Stimulated activated CD4-positive, alpha-beta T cell treated with anti-CD3 and anti-CD28 coated beads, Interleukin-12 subunit alpha, Interleukin-12 subunit beta, amount 100 ng/mL, for 24 hours (primary cell): ENCODE measurements at regions not wholly inside any gene's neighbourhood (a gene's known extent, or its start where the extent isn't known, plus 50 kb on each side); places are given as distances from the start of the nearest gene placed in this dataset.

Experiments
- DNase-seq, 2 experiments: peaks; one replicate each; pipeline ENCODE4 v3.0.0-alpha.2; 2020; ENCODE audit warnings: low read depth in 2 of 2

DNA sequence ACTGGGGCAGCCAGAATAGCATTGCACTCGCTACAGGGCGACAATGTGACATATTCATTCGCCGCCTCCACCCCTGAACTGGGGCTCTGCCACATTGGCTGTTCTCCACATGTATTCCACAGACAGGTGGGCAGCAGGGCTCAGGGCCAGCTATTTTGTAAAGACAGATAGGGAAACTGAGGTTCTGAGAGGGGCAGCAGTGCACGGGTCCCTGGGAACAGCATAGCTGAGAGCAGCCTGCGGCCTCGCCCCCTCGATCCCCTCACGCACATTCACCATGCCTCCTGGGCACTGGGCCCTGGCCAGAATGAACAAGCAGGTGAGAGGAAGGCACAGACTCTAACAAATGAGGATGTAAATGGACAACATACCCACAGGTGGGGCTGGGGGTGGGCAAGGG, 75.0 kb upstream of the SPATA12 start:
- no peak for DNase-seq

DNA sequence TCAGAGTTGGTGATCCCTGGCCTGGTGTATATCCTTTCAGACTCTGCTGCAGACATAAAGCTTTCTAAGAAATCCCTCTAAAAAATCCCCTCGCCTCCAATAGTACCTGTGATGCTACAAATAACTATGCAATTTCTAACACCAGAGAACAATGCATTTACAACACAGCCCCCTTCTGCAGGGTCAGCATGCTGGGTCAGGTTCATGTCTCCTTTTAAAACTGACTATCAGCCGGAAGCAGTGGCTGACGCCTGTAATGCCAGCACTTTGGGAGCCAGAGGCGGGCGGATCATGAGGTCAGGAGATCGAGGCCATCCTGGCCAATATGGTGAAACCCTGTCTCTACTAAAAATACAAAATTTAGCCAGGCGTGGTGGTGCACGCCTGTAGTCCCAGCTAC, 77.0 kb upstream of the SPATA12 start:
- no peak for DNase-seq

DNA sequence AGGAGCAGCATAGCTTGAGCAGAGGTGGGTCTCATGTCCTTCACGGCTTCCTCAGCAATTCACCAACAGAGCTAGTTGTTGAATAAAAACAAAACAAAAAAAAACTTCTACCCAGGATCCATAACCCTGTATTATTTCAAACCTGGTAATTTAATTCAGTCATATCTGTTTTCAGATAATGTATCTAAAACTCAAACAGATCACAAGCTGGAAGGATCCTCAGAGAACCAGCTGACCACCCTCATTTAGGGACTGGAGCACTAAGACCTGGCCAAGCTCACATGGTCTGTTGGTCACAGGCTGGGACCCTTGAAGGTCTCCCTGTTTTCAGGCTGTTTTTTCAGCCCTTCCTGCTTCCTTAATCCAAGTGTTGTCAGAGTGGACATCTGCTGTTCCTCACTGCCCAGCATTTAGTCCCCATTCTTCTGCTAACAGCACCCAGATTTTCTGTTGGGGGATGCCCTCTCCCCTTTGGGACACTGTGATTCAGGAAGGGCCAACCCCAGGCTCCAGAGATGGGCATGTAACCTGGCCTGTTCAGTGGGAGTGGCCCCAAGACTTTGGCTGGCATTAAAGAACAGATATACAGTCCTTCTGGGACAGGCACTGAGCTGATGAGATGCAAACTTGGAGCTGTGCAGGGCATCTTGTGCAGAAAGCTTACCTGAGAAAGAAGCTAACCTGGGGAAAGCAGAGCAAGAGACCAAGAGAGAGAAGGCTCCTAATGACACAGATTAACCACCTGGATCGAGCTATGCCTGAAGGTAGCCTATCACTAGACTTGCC, 78.8 kb upstream of the SPATA12 start:
- no peak for DNase-seq

DNA sequence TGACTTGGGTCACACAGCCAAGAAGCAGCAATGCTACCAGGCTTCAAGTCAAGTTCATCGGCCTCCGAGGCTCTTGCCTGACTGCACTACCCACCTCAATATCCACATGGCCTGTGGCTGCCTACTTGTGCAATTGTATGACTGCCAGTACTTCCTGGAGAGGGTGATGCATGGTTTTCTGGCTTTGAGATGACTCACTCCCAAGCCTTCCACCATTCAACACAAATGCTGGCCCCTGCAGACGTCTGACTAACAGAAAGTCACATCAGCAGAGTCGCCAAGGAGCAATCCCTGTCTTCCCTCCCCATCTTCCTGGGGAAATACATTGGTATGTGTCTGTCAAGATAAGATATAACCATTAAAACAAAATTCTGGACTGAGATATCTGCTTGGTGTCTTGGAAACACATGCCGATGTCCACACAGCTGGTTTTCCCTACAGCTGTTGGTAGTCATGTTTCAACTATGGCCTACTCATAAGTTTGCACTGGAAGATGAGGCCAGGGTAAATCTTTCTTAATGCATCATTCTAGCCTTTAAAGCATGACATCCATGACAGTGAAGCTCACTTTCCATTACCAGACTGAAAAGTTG, 79.6 kb upstream of the SPATA12 start:
- peak; percentile 22 to 47 for DNase-seq

DNA sequence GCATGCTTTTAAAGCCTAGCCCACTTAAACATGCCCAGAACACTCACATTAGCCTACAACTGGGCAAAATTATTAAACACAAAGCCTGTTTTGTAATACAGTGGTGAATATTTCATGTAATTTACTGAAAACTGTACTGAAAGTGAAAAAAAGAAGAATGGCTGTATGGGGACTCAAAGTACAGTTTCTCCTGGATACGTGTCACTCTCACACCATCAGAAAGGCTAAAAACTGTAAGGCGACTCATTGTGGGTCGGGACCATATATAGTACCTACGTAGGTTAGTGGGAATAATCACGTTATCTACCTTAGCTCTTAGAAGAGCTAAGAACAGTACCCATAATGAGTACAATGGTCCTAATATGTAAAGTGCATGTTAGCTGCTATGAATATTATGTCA, 80.2 kb upstream of the SPATA12 start:
- DNase-seq: no peak

DNA sequence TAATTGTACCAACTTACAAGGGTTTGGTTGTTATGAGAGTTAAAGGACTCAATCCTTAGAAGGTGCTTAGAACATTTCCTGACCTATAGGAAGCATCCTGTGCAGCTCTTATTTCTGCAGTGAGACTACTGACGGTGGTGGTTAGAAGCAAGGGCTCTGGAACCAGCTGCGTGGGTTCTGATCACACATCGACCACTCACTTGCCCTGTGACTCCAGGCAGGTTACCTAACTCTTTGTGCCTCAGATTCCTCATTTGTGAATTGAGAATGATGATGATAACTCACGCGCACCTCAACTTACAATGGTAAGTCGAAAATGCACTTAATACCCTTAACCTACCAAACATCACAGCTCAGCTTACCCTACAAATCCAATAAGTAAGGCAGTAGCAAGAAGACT, 80.7 kb upstream of the SPATA12 start:
- DNase-seq: no peak

DNA sequence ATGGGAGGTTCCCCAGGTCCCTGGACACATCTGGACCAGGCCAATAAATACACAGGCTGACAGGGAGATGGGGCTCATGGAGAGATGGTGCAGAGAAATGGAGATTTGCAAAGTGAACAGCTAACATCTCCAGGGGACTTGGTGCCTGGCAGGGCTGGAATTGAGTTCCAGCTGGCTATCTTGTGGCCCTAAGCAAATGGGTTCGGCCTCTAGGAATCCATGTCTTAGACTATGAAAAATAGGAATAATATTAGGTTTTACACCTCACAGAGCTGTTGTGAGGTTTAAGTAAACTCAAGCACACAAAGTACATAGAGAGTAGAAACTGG, 82.9 kb upstream of the SPATA12 start:
- no peak for DNase-seq

DNA sequence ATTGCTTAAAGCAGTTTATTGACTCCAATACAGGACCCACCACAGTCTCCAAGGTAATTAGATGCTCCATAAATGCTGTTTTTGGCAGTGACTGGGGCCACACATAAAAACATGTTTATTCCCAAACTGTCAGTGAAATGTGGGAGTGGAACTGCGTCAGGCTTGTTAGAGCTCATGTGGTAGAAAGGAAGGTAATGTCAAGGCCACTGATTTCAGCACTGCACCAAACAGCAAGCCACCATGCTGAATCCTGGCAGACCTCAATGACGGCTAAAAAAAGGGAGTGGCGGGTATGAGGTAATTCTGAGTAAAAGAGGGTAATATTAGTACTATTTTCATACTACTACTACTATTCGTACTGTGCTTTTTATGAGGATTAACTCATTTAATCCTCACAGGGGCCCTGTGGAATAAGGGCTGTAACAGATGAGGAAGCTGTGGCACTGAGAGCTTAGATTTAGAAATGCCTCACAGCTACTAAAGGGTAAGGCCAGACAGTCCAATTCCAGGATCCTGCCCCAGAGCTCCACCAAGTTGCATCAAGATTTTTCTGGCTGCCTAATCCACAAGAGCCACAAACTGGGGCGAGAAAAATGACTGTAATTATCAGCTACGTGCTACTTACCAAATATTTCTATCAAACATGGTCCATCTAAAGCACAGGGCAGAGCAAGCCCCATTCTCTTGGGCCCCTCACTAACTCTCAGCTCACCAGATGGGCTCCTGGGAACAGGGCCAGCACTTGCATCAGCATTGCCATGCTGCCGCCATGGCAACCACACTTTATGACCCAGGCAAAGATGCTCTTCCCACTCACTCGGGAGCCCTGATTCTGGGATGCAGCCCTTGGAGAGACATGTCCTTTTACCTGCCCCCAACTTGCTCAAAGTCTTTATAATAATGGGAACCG, 83.6 kb upstream of the SPATA12 start:
- DNase-seq: no peak

DNA sequence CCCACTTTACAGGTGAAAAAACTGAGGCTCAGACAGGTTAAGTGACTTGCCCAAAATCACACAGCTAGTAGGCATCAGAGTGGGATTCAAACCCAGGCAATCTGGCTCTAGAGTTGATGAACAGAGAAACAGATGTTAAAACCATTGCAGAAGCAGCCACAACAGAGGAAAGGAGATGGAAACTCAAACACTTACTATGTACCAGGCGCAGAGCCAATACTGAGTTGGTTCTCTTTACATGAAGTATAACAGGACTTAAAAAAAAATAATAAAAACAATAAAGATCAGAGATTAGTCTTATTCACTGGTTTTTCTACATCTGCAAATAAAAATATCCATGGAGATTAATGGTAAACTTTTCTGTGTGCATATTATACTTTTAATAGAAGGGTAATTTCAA, 84.9 kb upstream of the SPATA12 start:
- no peak for DNase-seq

DNA sequence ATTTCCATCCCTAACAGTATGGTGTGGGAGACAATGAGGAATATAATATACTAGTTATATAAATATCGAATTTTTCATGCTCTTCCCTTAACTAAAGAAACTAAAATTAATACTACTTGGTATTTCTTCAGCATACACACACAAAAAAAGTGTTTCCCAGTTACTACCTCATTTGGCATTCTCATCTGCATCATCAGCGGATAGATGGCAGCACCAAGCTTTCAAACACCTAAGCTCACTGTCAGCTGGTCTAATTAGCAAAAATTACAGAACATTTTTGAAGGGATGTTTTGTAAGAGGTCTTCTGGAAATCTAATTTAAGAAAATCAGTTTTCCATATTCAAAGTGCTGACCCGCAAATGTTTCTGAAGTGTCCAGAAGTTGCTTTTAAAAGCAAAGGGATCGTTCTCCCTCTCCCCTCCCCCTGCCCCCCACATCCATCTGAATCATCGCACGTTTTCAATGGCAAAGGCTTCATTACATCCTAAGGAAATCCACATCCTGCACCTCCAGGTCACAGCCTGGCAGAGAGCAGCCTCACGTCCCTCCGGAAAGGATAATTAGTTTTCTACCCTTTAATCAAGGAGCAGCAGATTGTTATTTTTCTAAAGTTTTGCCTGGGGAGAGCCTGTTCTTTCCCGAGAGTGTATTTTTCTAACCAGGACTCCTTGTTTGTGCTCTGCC, 86.1 kb upstream of the SPATA12 start:
- no peak for DNase-seq

DNA sequence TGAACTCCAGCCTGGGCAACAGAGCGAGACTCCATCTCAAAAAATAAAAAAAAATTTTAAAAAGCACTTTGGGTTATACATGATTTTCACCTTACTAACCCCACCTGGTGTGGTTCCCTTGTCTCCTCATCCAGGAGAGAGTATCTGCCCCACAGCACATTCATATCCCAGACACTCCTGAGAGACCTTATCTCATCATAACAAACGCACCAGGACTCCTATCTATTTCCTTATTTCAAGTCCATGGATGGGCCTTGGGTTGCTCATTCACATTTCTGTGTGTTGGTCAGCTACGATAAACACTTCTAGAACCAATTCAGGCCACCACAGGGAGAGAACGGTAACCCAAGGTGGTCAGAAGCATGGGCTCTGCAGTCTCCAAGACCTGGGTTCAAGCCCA, 88.6 kb upstream of the SPATA12 start:
- DNase-seq: no peak

DNA sequence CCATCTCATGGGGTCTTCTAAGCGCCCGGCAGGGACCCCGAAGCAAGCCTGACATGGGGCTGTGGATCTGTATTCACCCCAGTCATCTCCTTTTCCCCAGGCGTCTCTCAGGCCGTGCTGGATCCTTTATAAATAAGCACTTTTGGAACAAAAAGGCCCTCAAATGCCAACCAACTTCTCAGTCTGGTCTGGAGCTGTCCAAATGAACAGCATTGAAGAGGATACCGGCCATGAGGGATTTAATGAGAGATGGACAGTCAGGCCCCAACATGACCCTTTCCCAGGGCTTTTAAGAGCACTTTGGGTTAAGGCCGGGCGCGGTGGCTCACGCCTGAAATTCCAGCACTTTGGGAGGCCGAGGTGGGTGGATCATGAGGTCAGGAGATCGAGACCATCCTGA, 89.2 kb upstream of the SPATA12 start:
- no peak for DNase-seq

DNA sequence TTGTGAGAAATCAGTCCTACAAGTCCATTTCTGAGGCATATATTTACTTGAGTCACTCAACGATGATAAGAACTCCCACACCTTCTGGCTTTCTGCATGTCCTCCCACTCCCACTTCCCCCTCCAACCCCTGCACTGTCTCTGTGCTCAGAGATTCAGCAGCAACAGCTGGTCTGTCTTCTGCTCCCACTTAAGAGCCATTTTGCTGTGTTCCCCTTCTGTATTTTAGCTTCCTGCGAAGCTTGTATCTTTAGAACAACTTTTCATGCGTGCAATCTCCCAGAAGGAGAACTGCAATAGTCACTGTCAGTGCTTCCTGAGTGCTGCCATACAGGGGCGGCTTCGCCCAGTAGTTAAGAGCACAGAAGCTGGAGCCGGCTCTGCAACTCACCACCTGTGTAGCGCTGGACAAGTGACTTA, 90.0 kb upstream of the SPATA12 start:
- no peak for DNase-seq

DNA sequence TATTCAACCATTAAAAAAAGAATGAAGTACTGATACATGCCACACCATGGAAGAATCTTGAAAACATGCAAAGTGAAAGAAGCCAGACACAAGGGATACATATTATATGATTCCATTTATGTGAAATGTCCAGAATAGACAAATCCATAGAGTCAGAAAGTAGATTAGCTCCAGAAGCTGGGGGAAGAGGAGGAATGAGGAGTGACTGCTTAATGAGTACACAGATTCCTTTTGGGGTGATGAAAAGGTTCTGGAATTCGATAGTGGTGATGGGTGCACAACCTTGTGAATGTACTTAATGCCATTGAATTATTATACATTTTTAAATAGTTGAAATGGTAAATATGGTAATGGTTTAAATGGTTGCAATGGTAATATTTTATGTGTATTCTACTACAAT, 90.6 kb upstream of the SPATA12 start:
- DNase-seq: no peak

DNA sequence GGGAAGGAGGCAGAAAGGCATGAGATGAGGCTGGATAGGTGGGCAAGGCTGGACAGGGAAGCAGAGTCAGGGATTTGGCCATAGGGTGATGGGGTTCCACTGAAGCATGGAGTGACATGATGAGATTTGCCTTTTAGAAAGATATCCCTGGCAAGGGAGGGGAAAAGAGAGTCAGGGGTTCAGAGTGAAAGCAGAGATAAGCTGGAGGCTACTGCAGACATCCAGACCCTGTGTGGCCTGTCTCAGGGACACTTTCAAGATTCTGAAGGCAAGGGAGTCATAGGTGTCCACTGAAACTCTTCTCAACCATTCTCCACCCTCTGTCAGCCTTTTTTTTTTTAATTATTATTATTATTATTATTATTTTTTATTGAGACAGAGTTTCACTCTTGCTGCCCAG, 94.0 kb upstream of the SPATA12 start:
- DNase-seq: no peak

DNA sequence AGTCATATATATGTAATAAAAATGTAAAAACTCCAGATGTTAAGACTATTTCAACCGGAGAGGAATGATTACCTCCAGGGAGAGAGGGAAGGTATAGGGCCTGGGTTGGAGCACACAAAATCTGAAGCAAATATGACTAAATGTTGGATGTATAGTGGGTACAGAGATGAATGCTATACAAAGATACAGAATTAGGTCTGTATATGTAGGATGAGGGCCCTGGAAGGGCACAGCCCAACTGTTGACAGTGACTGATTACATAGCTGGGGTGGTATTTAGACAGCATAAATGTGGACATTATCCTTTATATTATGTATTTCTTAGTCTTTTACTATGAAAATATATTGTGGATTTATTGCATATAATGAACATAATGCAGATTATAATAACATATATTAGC, 94.4 kb upstream of the SPATA12 start:
- no peak for DNase-seq

DNA sequence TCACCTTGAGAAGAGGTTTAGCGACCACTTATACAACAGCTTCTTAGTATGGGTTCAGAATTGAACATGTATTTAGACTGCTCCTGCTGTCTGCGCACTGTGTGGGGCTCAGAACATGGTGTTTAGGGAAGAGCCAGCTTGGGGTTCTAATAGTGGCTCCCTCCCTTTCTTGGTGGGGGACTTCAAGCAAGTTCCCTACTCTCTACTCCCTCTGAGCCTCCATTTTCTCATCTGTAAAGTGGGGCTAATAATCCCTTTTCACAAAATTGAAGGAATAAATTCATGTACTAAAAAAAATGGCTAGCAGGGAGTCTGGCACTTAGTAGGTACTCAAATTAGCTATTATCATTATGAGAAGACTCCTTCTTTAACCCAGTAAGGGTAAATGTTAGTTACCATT, 97.5 kb upstream of the SPATA12 start:
- no peak for DNase-seq

DNA sequence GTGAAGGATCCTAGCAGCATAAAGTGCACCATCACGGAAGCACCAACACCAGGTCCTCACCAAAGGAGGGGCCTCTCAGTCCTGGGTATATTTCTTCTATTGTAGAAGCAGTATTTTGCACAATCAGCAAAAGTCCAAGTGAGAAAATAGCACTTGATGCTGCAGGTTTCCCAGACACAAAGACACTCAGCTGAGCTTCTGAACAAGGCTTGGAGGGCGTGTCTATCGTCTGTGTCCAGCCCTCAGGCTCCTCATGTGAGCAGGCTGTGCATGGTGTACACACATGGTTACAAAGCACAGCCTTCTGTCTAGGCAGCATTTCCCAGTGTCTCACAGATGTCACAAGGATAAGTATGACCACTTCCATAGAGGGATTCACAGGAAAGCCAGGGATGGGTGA, 98.3 kb upstream of the SPATA12 start:
- no peak for DNase-seq

DNA sequence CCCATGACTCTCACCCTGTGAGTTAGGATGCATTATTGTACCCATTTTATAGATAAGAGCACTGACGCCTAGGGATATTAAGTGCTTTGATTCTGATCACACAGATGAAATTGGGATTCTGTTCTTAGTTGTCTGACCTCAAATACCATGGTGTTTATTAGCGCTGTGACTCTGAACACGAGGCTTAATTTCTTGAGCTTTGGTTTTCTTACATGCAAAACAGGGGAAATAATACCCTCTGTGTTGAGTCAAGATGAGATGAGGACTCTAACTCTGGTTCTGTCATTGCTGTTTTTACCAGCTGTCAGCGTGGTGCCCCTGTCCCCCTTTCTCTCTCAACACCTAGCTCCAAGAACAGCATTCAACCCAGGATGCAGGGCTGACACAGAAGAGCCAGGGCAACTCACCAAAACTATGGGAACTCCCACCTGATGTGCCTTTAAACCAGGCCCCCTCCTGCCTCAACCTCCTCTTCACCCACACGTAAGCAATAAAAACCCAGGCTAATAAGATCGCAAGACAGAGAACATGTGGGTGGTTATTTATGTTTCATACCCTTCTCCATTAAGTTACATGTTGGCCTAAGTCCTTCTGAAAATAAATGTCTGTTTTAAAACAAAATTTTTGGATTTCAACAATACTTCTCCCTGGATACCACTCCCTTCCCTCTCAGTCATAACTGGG, 100.1 kb upstream of the SPATA12 start:
- DNase-seq: no peak

DNA sequence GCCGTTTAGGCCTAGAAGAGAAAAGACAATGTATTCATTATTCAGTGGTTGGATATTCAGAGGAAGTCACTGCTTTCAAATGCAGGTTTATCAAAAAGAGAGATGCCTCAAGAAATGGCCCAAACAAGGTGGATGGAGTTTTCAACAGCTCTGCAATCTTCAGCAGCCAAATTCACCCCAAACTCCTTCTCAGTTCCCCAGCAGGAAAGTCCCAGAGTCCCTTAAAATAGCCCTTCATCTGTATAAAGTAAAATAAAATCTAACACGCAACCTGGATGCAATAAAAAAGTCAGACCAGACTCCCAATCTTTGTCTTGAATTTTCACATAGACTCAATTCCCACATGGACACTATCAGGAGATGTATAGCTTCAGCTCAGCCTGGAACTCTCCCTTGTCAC, 101.6 kb upstream of the SPATA12 start:
- DNase-seq: no peak

DNA sequence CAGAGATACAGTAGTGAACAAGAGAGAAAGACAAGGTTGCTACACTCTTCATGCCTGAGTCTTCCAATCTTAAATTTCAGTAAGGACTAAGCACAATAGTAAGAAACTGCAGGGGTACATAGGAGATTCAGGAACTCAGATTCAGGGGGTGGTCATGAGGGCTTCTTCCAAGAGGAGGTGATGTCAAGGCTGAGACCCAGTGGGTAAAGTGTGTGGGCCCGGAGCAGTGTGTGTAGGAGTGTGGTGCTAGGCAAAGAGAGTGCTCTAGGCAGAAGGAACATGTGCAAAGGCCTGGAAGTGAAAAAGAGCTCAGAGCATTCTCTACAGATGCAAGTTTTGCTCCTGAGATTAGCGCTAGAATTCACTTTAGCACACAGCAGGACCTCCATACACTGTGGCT, 102.9 kb upstream of the SPATA12 start:
- no peak for DNase-seq

DNA sequence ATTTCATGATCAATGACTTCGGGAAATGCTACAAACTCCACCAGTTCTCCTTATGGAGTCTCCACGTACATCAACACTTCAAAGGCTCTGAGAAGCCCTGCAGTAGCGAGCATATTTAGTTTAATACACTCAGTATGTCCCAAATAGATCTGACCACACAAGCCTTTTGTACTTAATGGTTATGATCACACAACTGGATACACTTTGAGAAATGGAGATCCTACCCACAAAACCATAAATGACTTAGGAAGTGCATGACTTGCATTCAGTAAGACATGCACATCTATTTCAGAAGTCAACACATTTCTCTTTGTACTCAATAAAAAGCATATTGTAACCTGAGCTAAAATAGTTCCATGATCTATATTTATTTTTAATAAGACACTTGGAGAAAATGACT, 103.6 kb upstream of the SPATA12 start:
- DNase-seq: no peak
